ENCODE measurements at regions not wholly inside any gene's neighbourhood (a gene's known extent, or its start where the extent isn't known, plus 50 kb on each side); places are given as distances from the start of the nearest gene placed in this dataset.
"Not testable (repeated sequence)": the region's sequence is repeated elsewhere in the genome, so short reads cannot be mapped to it uniquely, and the experiment has no call there.

DNA sequence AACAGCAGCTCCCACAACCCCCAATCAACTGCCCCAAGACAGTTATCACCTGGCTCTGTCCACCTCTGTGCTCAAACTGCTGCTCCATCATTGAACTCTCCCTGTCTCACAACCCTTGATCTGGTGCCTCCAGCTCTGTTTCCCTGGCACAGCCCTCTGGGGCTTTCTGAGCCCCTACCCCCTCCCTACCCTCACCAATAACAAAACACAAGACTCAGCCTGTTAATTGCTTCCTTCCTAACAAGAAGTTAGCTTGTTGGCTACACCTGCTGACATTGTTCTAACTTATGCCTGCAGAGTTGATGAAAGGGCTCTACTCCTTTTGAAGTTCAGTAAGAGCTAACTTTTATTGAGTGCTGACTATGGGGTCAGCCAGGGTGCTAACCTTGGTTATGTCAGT lies 99.4 kb upstream of the FNDC3A start:
- H3K9me3 Mint-ChIP-seq: no peaks in the 10 kb centered on the region
- DNase-seq (no peak), ATAC-seq (no peak)
- POLR2A ChIA-PET: no interaction called here
- H3K4me3 Mint-ChIP-seq: no peak overlapping the region
- H3K4me1 Mint-ChIP-seq (ENCODE audit: low read depth): peaks cover 23% of the 10 kb centered on the region
- H3K27me3 Mint-ChIP-seq: peaks cover 10% of the 10 kb centered on the region
- no peak overlapping the region for H3K27ac Mint-ChIP-seq
- intact Hi-C loops (cut with micrococcal nuclease): no loop called here
- no peaks in the 10 kb centered on the region for H3K36me3 Mint-ChIP-seq (ENCODE audit: low read depth)
- TF ChIP-seq, protein P1, sequence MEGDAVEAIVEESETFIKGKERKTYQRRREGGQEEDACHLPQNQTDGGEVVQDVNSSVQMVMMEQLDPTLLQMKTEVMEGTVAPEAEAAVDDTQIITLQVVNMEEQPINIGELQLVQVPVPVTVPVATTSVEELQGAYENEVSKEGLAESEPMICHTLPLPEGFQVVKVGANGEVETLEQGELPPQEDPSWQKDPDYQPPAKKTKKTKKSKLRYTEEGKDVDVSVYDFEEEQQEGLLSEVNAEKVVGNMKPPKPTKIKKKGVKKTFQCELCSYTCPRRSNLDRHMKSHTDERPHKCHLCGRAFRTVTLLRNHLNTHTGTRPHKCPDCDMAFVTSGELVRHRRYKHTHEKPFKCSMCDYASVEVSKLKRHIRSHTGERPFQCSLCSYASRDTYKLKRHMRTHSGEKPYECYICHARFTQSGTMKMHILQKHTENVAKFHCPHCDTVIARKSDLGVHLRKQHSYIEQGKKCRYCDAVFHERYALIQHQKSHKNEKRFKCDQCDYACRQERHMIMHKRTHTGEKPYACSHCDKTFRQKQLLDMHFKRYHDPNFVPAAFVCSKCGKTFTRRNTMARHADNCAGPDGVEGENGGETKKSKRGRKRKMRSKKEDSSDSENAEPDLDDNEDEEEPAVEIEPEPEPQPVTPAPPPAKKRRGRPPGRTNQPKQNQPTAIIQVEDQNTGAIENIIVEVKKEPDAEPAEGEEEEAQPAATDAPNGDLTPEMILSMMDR (IDR thresholded peaks at IDR 0.05): no peak
- CTCF ChIA-PET: no interaction called here

DNA sequence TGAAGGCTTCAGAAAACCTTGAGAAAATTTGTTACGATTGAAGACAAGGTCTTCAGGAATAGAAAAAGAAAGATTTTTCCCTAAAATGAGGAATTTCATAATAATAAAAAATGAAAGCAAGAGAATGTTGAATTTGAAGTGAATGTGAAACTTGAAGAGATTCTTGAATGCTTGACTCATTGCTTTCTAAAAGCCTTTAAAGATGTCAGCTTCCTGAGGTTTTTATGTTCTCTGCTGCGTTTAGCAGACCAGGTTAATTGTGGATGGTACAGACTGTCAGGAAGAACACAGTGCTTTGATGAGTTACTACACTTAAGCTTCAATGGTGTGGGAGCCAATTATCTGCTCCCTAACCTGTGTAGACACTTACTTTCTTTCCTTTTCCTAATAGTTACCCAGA lies 96.3 kb upstream of the FNDC3A start:
- no peak for ATAC-seq
- Mint-ChIP-seq H3K9me3 (peaks cover 1% of the 10 kb centered on the region), H3K4me3 (no peak overlapping the region), H3K27ac (no peak overlapping the region), H3K4me1 (ENCODE audit: low read depth) (peaks cover 44% of the 10 kb centered on the region), H3K27me3 (no peaks in the 10 kb centered on the region), H3K36me3 (ENCODE audit: low read depth) (no peaks in the 10 kb centered on the region)
- no peak for DNase-seq
- intact Hi-C loops (cut with micrococcal nuclease): no loop called here
- ChIA-PET CTCF (interaction anchor here (1.2 kb wide), 1 partner anchor 233 kb away, joined by 3 read pairs; no protein-coding TSS in a partner anchor), POLR2A (interaction anchor here (0.9 to 1.4 kb wide), 3 partner anchors 9 to 96 kb away, joined by 3 read pairs; partner anchors contain the start of gene FNDC3A)
- TF ChIP-seq, protein P1 (IDR thresholded peaks at IDR 0.05): no peak

DNA sequence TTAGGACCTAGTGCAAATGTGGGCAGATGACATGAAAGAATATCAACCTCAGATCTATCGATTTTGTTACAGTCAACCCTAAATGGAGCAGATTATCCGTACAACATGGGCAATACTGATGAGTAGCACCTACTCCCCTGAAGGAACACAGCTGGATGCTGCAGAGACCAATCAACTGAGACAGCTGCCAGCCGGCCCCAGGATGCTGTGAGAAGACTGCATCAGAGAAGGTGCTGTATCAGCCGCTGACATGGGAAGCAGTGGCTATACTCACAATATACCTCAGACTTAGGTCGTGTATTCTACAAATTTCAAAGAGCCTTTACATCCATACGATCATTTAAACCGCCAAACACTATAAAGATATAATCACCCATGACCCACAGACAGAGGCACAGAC lies 95.9 kb upstream of the FNDC3A start:
- intact Hi-C loops (cut with micrococcal nuclease): no loop called here
- POLR2A ChIA-PET: interaction anchor here (0.9 to 1.4 kb wide), 3 partner anchors 8 to 96 kb away, joined by 3 read pairs; partner anchors contain the start of gene FNDC3A

DNA sequence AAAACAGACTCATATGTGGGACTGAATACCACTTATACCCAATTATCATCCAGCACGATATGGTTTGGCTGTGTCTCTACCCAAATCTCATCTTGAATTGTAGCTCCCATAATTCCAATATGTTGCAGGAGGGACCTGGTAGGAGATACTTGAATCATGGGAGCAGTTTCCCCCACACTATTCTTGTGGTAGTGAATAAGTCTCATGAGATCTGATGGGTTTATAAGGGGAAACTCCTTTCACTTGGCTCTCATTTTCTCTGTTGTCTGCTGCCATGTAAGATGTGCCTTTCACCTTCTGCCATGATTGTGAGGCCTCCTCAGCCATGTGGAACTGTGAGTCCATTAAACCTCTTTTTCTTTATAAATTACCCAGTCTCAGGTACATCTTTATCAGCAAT lies 91.9 kb upstream of the FNDC3A start:
- intact Hi-C loops (cut with micrococcal nuclease): loop anchor here (2.0 kb wide), 1 partner anchor 31 kb away; no protein-coding TSS in a partner anchor
- ChIA-PET POLR2A (interaction anchor here (1.4 to 2.9 kb wide), 2 partner anchors 30 to 93 kb away, joined by 3 to 13 read pairs; partner anchors contain the start of gene FNDC3A), CTCF (interaction anchor here (1.6 kb wide), 1 partner anchor 92 kb away, joined by 5 read pairs; the partner anchor contains the start of gene FNDC3A)
- not testable (repeated sequence) for H3K36me3 Mint-ChIP-seq (ENCODE audit: low read depth); H3K9me3 Mint-ChIP-seq; DNase-seq; H3K4me3 Mint-ChIP-seq; H3K27me3 Mint-ChIP-seq
- H3K4me1 Mint-ChIP-seq (ENCODE audit: low read depth): peaks cover 61% of the 10 kb centered on the region
- peak overlapping the region; percentile 81 for H3K27ac Mint-ChIP-seq
- peak; percentile 19 for ATAC-seq

More for the DNA sequence above, 95.9 kb upstream of the FNDC3A start:
- H3K4me1 Mint-ChIP-seq (ENCODE audit: low read depth): peaks cover 49% of the 10 kb centered on the region
- peaks cover 1% of the 10 kb centered on the region for H3K9me3 Mint-ChIP-seq
- H3K27ac Mint-ChIP-seq: no peak overlapping the region
- CTCF ChIA-PET: no interaction called here
- ATAC-seq (no peak), DNase-seq (peak; percentile 6)
- no peaks in the 10 kb centered on the region for H3K27me3 Mint-ChIP-seq
- TF ChIP-seq, protein P1 (IDR thresholded peaks at IDR 0.05): no peak
- H3K36me3 Mint-ChIP-seq (ENCODE audit: low read depth): no peaks in the 10 kb centered on the region
- no peak overlapping the region for H3K4me3 Mint-ChIP-seq

DNA sequence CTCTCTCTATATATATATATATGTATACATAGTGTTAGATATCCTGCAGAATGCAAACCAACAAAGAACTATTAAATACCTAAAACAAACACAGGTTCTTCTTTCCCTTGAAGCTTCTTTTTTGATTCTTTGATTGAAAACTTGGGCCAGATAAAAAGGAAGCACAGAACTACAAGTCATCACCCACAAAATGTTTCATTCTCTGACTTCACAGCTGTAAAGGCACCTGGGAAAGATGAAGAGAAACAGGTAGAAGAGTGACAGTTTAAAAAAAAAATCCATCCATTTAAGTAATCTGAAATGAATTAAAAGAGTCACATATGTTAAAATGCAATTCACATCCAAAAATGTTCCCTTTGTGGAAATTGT lies 90.7 kb upstream of the FNDC3A start:
- ChIA-PET POLR2A (interaction anchor here (1.2 to 2.9 kb wide), 4 partner anchors 12 to 91 kb away, joined by 3 to 13 read pairs (median 3); partner anchors contain the start of gene FNDC3A), CTCF (interaction anchor here (1.1 to 1.6 kb wide), 2 partner anchors 91 to 116 kb away, joined by 3 to 5 read pairs; partner anchors contain the start of gene FNDC3A)
- TF ChIP-seq, protein P1 (IDR thresholded peaks at IDR 0.05): no peak
- no peak for DNase-seq
- intact Hi-C loops (cut with micrococcal nuclease): loop anchor here (2.0 kb wide), 1 partner anchor 32 kb away; no protein-coding TSS in a partner anchor
- no peaks in the 10 kb centered on the region for H3K36me3 Mint-ChIP-seq (ENCODE audit: low read depth)
- peaks cover 1% of the 10 kb centered on the region for H3K9me3 Mint-ChIP-seq
- H3K4me1 Mint-ChIP-seq (ENCODE audit: low read depth): peaks cover 57% of the 10 kb centered on the region
- no peak for ATAC-seq
- no peaks in the 10 kb centered on the region for H3K27me3 Mint-ChIP-seq
- H3K4me3 Mint-ChIP-seq: no peak overlapping the region
- peak overlapping the region; percentile 84 for H3K27ac Mint-ChIP-seq

Measured in activated CD8-positive, alpha-beta T cell treated with anti-CD3 and anti-CD28 coated beads for 36 hours (primary cell).